IMR-90 (cell line): ENCODE measurements at regions not wholly inside any gene's neighbourhood (a gene's known extent, or its start where the extent isn't known, plus 50 kb on each side); places are given as distances from the start of the nearest gene placed in this dataset.

Experiments
- CEBPB ChIP-seq: IDR thresholded peaks from 2 replicates; pipeline ENCODE4 v1.6.1; 2012; ENCODE audit warnings: low read depth, low read length, improper control_type of control experiment
- ELK1 ChIP-seq: fragments of 150-350 bp; IDR thresholded peaks from 2 replicates; pipeline ENCODE4 v1.6.1; 2016; ENCODE audit warnings: low read depth, mild to moderate bottlenecking, low read length, moderate library complexity, borderline replicate concordance
- FOS ChIP-seq: fragments of 150-350 bp; IDR thresholded peaks from 2 replicates; pipeline ENCODE4 v1.6.1; 2016; ENCODE audit warnings: low read depth, low read length
- MAZ ChIP-seq: IDR thresholded peaks from 2 replicates; pipeline ENCODE4 v1.6.1; 2012; ENCODE audit warnings: low read depth, mild to moderate bottlenecking, low read length, improper control_type of control experiment, moderate library complexity, borderline replicate concordance
- POLR2A ChIP-seq: IDR thresholded peaks from 2 replicates; pipeline ENCODE4 v1.6.1; 2012; ENCODE audit warnings: mild to moderate bottlenecking, low read depth, low read length
- TF ChIP-seq, protein P1 (sequence below): conservative IDR thresholded peaks from 2 replicates; pipeline ENCODE4 v1.5.1; 2012; ENCODE audit warnings: mild to moderate bottlenecking, low read depth, low read length, improper control_type of control experiment

GRCh38 chr4:104905065-104905464 lies 241.6 kb upstream of the TET2 start:
- TF ChIP-seq, protein P1, sequence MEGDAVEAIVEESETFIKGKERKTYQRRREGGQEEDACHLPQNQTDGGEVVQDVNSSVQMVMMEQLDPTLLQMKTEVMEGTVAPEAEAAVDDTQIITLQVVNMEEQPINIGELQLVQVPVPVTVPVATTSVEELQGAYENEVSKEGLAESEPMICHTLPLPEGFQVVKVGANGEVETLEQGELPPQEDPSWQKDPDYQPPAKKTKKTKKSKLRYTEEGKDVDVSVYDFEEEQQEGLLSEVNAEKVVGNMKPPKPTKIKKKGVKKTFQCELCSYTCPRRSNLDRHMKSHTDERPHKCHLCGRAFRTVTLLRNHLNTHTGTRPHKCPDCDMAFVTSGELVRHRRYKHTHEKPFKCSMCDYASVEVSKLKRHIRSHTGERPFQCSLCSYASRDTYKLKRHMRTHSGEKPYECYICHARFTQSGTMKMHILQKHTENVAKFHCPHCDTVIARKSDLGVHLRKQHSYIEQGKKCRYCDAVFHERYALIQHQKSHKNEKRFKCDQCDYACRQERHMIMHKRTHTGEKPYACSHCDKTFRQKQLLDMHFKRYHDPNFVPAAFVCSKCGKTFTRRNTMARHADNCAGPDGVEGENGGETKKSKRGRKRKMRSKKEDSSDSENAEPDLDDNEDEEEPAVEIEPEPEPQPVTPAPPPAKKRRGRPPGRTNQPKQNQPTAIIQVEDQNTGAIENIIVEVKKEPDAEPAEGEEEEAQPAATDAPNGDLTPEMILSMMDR = no peak
- TF ChIP-seq POLR2A (no peak), MAZ (no peak), FOS (no peak), ELK1 (no peak), CEBPB (no peak)
